OCI-LY1 (cell line): ENCODE measurements at regions not wholly inside any gene's neighbourhood (a gene's known extent, or its start where the extent isn't known, plus 50 kb on each side); places are given as distances from the start of the nearest gene placed in this dataset.

Experiments used
- EZH2 ChIP-seq: fragments of 200-600 bp; sonication (generic), shearing (Covaris generic); IDR thresholded peaks from 2 replicates; pipeline ENCODE4 v1.8.0; 2017; ENCODE audit warnings: borderline replicate concordance, mixed run types, mild to moderate bottlenecking, antibody characterized with exemption, low read length, moderate library complexity, mixed read lengths
- TF ChIP-seq, protein P1 (sequence below): fragments of 200-600 bp; sonication (generic), shearing (Covaris generic); IDR thresholded peaks from 2 replicates; pipeline ENCODE4 v1.5.1; 2017; ENCODE audit warnings: mild to moderate bottlenecking, antibody characterized with exemption, low read length, moderate library complexity, mixed read lengths

DNA sequence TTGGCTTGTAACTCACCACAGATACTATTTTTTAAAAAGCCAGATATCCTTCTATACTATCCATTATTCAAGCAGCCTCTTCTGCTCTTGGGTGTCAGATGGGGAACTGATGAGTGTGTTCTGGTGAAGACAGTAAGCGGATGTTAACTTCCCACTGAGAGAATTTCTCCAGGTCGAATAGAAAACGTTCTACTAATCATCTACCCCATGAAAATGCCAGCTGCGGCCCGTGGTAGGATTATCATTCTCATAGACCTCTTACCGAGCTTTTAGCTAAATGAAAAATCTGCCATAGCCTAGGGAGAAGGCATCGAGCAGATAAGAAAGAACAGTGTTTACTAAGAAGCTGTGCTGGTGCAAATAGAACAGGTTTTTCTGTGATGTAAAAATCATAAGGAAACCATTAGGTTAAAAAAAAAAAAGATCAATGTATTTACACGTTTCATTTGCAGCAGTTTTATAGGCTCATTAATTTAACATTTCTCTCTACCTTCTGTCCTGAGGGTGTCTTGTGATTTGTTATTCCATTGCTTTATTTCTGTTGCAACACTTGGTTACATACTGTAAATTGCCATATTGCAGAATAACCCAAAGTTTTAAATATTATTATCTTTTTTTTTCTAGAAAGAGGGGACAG, 1521.5 kb upstream of the ZEB2 start:
- TF ChIP-seq, protein P1, sequence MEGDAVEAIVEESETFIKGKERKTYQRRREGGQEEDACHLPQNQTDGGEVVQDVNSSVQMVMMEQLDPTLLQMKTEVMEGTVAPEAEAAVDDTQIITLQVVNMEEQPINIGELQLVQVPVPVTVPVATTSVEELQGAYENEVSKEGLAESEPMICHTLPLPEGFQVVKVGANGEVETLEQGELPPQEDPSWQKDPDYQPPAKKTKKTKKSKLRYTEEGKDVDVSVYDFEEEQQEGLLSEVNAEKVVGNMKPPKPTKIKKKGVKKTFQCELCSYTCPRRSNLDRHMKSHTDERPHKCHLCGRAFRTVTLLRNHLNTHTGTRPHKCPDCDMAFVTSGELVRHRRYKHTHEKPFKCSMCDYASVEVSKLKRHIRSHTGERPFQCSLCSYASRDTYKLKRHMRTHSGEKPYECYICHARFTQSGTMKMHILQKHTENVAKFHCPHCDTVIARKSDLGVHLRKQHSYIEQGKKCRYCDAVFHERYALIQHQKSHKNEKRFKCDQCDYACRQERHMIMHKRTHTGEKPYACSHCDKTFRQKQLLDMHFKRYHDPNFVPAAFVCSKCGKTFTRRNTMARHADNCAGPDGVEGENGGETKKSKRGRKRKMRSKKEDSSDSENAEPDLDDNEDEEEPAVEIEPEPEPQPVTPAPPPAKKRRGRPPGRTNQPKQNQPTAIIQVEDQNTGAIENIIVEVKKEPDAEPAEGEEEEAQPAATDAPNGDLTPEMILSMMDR, result no peak
- no peak for TF ChIP-seq EZH2
